HEK293 (cell line): ENCODE measurements at regions not wholly inside any gene's neighbourhood (a gene's known extent, or its start where the extent isn't known, plus 50 kb on each side); places are given as distances from the start of the nearest gene placed in this dataset.

Source experiments
- CTCF ChIA-PET: fragments of 350-600 bp; formaldehyde crosslinking; extraction: SDS; loops from one replicate; lab custom pipeline; 2021; ENCODE audit warnings: antibody characterized with exemption; lab: Yijun Ruan, JAX
- POLR2A ChIA-PET: fragments of 300-600 bp; formaldehyde crosslinking; extraction: SDS; loops from one replicate; lab custom pipeline; 2020; ENCODE audit warnings: antibody characterized with exemption, inconsistent platforms; lab: Yijun Ruan, JAX
- H3K27ac ChIP-seq: fragments of 200-500 bp; sonication (Bioruptor generic); 2 replicates; pipeline ENCODE4 v1.5.1; 2014; ENCODE audit warnings: low read depth, low read length, control low read depth, inconsistent platforms; ENCODE audit errors: extremely low read depth
- H3K36me3 ChIP-seq, 2 experiments: fragments of 200-500 bp in 1 of 2; sonication (Bioruptor generic) in 1 of 2; 1 replicate in 1 of 2; 2 replicates in 1 of 2; pipeline ENCODE4 v1.5.1; 2014 to 2017; ENCODE audit warnings: inconsistent platforms in 2 of 2, low read length in 2 of 2; ENCODE audit not compliant: control insufficient read depth in 2 of 2, insufficient read depth in 1 of 2
- H3K4me1 ChIP-seq: fragments of 200-500 bp; sonication (Bioruptor generic); 2 replicates; pipeline ENCODE4 v1.5.1; 2014; ENCODE audit warnings: mild to moderate bottlenecking, low read length, inconsistent platforms; ENCODE audit not compliant: control insufficient read depth, insufficient read depth
- H3K4me3 ChIP-seq: 2 replicates; pipeline ENCODE4 v1.5.1; 2011; ENCODE audit warnings: low read depth, mild to moderate bottlenecking, control low read depth, low read length, moderate library complexity
- H3K9me3 ChIP-seq: fragments of 200-500 bp; sonication (Bioruptor generic); 2 replicates; pipeline ENCODE4 v1.5.1; 2014; ENCODE audit warnings: low read depth, low read length, inconsistent platforms; ENCODE audit not compliant: control insufficient read depth, insufficient read depth
- KLF10 ChIP-seq: fragments of 450-650 bp; IDR thresholded peaks from 2 replicates; pipeline ENCODE4 v1.5.1; 2018; ENCODE audit warnings: missing biosample characterization, mild to moderate bottlenecking, missing genetic modification characterization
- KLF8 ChIP-seq: fragments of 450-650 bp; formaldehyde crosslinking; IDR thresholded peaks from 2 replicates; pipeline ENCODE4 v1.5.1; 2016; ENCODE audit warnings: missing biosample characterization, missing genetic modification characterization
- RBAK ChIP-seq: fragments of 450-650 bp; formaldehyde crosslinking; IDR thresholded peaks from 2 replicates; pipeline ENCODE4 v1.5.1; 2016; ENCODE audit warnings: missing biosample characterization, missing genetic modification characterization
- SP7 ChIP-seq: fragments of 450-650 bp; formaldehyde crosslinking; IDR thresholded peaks from 2 replicates; pipeline ENCODE4 v1.5.1; 2016; ENCODE audit warnings: missing biosample characterization, missing genetic modification characterization
- YY2 ChIP-seq: fragments of 450-650 bp; formaldehyde crosslinking; IDR thresholded peaks from 2 replicates; pipeline ENCODE4 v1.5.1; 2016; ENCODE audit warnings: missing biosample characterization, missing genetic modification characterization
- ZFHX2 ChIP-seq: fragments of 450-650 bp; formaldehyde crosslinking; conservative IDR thresholded peaks from 2 replicates; pipeline ENCODE4 v1.5.1; 2016; ENCODE audit warnings: missing biosample characterization, missing genetic modification characterization
- ZFP41 ChIP-seq: fragments of 450-650 bp; formaldehyde crosslinking; IDR thresholded peaks from 2 replicates; pipeline ENCODE4 v1.5.1; 2016; ENCODE audit warnings: missing biosample characterization, missing genetic modification characterization, borderline replicate concordance
- ZNF19 ChIP-seq: fragments of 450-650 bp; formaldehyde crosslinking; IDR thresholded peaks from 2 replicates; pipeline ENCODE4; 2016; ENCODE audit warnings: missing biosample characterization, missing genetic modification characterization, low read depth
- ZNF202 ChIP-seq: fragments of 450-650 bp; formaldehyde crosslinking; IDR thresholded peaks from 2 replicates; pipeline ENCODE4 v1.5.1; 2016; ENCODE audit warnings: missing biosample characterization, missing genetic modification characterization, borderline replicate concordance
- ZNF37A ChIP-seq: fragments of 450-650 bp; IDR thresholded peaks from 2 replicates; pipeline ENCODE4 v1.5.1; 2018; ENCODE audit warnings: missing biosample characterization, missing genetic modification characterization
- ZNF501 ChIP-seq: fragments of 450-650 bp; formaldehyde crosslinking; IDR thresholded peaks from 2 replicates; pipeline ENCODE4 v1.5.1; 2016; ENCODE audit warnings: missing biosample characterization, missing genetic modification characterization
- ZNF549 ChIP-seq: fragments of 450-650 bp; IDR thresholded peaks from 2 replicates; pipeline ENCODE4 v1.5.1; 2018; ENCODE audit warnings: missing biosample characterization, missing genetic modification characterization, mild to moderate bottlenecking, inconsistent platforms, moderate library complexity
- ZNF555 ChIP-seq: fragments of 450-650 bp; formaldehyde crosslinking; conservative IDR thresholded peaks from 2 replicates; pipeline ENCODE4 v1.5.1; 2017; ENCODE audit warnings: missing biosample characterization, mild to moderate bottlenecking, missing genetic modification characterization, inconsistent platforms
- ZNF610 ChIP-seq: fragments of 450-650 bp; formaldehyde crosslinking; IDR thresholded peaks from 2 replicates; pipeline ENCODE4 v1.5.1; 2016; ENCODE audit warnings: missing biosample characterization, missing genetic modification characterization, borderline replicate concordance
- ZNF621 ChIP-seq: fragments of 450-650 bp; formaldehyde crosslinking; IDR thresholded peaks from 2 replicates; pipeline ENCODE4 v1.5.1; 2017; ENCODE audit warnings: missing biosample characterization, missing genetic modification characterization
- ZNF776 ChIP-seq: fragments of 450-650 bp; formaldehyde crosslinking; IDR thresholded peaks from 2 replicates; pipeline ENCODE4 v1.5.0; 2017; ENCODE audit warnings: missing biosample characterization, missing genetic modification characterization, borderline replicate concordance
- ZNF785 ChIP-seq: fragments of 450-650 bp; formaldehyde crosslinking; IDR thresholded peaks from 2 replicates; pipeline ENCODE4 v1.5.1; 2016; ENCODE audit warnings: missing biosample characterization, missing genetic modification characterization
- ZNF791 ChIP-seq: fragments of 450-650 bp; formaldehyde crosslinking; IDR thresholded peaks from 2 replicates; pipeline ENCODE4 v1.5.1; 2016; ENCODE audit warnings: missing biosample characterization, missing genetic modification characterization
- ZXDB ChIP-seq: fragments of 450-650 bp; formaldehyde crosslinking; IDR thresholded peaks from 2 replicates; pipeline ENCODE4 v1.5.1; 2016; ENCODE audit warnings: missing biosample characterization, missing genetic modification characterization
- TF ChIP-seq, protein P1 (sequence below): fragments of 450-650 bp; formaldehyde crosslinking; IDR thresholded peaks from 2 replicates; pipeline ENCODE4 v1.5.1; 2016; ENCODE audit warnings: missing biosample characterization, missing genetic modification characterization
- TF ChIP-seq, protein P2 (sequence below): fragments of 450-650 bp; formaldehyde crosslinking; IDR thresholded peaks from 2 replicates; pipeline ENCODE4 v1.5.1; 2016; ENCODE audit warnings: missing biosample characterization, missing genetic modification characterization
- TF ChIP-seq, protein P3 (sequence below): fragments of 450-650 bp; formaldehyde crosslinking; IDR thresholded peaks from 2 replicates; pipeline ENCODE4 v1.5.0; 2017; ENCODE audit warnings: missing biosample characterization, missing genetic modification characterization, borderline replicate concordance
- TF ChIP-seq, protein P4 (sequence below): fragments of 450-650 bp; formaldehyde crosslinking; IDR thresholded peaks from 2 replicates; pipeline ENCODE4 v1.5.1; 2017; ENCODE audit warnings: missing biosample characterization, missing genetic modification characterization
- TF ChIP-seq, protein P5 (sequence below): fragments of 450-650 bp; formaldehyde crosslinking; IDR thresholded peaks from 2 replicates; pipeline ENCODE4 v1.5.1; 2016; ENCODE audit warnings: missing biosample characterization, missing genetic modification characterization
- TF ChIP-seq, protein P6 (sequence below): fragments of 450-650 bp; IDR thresholded peaks from 2 replicates; pipeline ENCODE4 v1.5.1; 2018; ENCODE audit warnings: missing biosample characterization, missing genetic modification characterization

DNA sequence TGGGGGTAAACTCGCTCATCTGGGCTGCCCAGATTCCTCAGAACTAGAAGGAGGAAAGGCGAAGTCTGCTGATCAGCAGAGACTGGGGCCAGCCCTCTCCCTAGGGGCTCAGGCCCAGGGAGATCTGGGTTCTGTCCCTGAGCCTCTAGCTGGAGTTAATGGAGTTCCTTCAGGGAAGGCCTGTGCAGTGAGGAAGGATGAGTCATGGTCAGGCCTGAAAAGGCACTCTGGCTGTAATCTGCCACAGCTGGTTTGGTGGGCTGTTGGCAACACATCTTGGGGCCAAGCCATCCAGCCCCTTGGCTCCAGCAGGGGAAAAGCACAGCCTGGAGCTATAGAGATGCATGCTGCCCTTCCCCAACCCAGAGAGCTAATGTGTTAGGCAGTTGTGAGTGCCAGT is 459.6 kb downstream of the PRELID2 start:
- ChIA-PET CTCF (no interaction called here), POLR2A (no interaction called here)
- TF ChIP-seq ZNF37A (tag by site-specific recombination), result no peak
- TF ChIP-seq, protein P1, sequence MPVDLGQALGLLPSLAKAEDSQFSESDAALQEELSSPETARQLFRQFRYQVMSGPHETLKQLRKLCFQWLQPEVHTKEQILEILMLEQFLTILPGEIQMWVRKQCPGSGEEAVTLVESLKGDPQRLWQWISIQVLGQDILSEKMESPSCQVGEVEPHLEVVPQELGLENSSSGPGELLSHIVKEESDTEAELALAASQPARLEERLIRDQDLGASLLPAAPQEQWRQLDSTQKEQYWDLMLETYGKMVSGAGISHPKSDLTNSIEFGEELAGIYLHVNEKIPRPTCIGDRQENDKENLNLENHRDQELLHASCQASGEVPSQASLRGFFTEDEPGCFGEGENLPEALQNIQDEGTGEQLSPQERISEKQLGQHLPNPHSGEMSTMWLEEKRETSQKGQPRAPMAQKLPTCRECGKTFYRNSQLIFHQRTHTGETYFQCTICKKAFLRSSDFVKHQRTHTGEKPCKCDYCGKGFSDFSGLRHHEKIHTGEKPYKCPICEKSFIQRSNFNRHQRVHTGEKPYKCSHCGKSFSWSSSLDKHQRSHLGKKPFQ, result no peak
- TF ChIP-seq, protein P2, sequence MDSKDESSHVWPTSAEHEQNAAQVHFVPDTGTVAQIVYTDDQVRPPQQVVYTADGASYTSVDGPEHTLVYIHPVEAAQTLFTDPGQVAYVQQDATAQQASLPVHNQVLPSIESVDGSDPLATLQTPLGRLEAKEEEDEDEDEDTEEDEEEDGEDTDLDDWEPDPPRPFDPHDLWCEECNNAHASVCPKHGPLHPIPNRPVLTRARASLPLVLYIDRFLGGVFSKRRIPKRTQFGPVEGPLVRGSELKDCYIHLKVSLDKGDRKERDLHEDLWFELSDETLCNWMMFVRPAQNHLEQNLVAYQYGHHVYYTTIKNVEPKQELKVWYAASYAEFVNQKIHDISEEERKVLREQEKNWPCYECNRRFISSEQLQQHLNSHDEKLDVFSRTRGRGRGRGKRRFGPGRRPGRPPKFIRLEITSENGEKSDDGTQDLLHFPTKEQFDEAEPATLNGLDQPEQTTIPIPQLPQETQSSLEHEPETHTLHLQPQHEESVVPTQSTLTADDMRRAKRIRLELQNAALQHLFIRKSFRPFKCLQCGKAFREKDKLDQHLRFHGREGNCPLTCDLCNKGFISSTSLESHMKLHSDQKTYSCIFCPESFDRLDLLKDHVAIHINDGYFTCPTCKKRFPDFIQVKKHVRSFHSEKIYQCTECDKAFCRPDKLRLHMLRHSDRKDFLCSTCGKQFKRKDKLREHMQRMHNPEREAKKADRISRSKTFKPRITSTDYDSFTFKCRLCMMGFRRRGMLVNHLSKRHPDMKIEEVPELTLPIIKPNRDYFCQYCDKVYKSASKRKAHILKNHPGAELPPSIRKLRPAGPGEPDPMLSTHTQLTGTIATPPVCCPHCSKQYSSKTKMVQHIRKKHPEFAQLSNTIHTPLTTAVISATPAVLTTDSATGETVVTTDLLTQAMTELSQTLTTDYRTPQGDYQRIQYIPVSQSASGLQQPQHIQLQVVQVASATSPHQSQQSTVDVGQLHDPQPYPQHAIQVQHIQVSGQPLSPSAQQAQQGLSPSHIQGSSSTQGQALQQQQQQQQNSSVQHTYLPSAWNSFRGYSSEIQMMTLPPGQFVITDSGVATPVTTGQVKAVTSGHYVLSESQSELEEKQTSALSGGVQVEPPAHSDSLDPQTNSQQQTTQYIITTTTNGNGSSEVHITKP (tag by site-specific recombination), result no peak
- TF ChIP-seq ZNF776, result no peak
- TF ChIP-seq ZNF621 (tag by site-specific recombination), result no peak
- no peak for TF ChIP-seq ZNF791 (tag by site-specific recombination)
- Histone ChIP-seq H3K4me1 (no peaks in the 10 kb centered on the region), H3K9me3 (no peaks in the 10 kb centered on the region), H3K36me3 (no peaks in the 10 kb centered on the region), H3K27ac (no peak overlapping the region), H3K4me3 (no peak overlapping the region)

DNA sequence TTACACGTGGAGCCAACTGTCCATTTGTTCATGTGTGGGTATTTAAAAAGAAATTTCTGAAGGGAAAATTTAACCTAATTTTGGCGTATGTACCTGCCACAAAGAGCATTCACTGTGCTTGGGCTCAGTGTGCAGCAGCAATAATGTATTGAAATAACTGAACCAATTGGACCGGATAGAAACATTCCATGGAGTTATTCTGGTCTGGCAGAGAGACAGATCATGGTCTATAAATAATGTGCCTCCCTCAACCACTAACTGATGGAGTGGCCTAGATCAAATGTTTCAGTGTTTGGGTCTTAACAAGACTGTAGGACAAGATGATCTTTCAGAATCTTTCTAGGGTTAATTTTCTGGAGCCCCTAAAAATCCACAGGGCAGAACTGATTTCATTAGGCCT is 469.7 kb downstream of the PRELID2 start:
- Histone ChIP-seq H3K4me3 (no peak overlapping the region), H3K36me3 (no peaks in the 10 kb centered on the region), H3K4me1 (no peaks in the 10 kb centered on the region), H3K9me3 (no peaks in the 10 kb centered on the region), H3K27ac (no peak overlapping the region)
- CTCF ChIA-PET, result no interaction called here
- TF ChIP-seq ZNF610 (tag by site-specific recombination), result no peak
- TF ChIP-seq ZNF785, result no peak
- TF ChIP-seq KLF8 (tag by site-specific recombination), result no peak
- TF ChIP-seq ZFHX2, result no peak
- no peak for TF ChIP-seq ZNF501 (tag by site-specific recombination)
- no peak for TF ChIP-seq ZFP41 (tag by site-specific recombination)
- TF ChIP-seq, protein P3, sequence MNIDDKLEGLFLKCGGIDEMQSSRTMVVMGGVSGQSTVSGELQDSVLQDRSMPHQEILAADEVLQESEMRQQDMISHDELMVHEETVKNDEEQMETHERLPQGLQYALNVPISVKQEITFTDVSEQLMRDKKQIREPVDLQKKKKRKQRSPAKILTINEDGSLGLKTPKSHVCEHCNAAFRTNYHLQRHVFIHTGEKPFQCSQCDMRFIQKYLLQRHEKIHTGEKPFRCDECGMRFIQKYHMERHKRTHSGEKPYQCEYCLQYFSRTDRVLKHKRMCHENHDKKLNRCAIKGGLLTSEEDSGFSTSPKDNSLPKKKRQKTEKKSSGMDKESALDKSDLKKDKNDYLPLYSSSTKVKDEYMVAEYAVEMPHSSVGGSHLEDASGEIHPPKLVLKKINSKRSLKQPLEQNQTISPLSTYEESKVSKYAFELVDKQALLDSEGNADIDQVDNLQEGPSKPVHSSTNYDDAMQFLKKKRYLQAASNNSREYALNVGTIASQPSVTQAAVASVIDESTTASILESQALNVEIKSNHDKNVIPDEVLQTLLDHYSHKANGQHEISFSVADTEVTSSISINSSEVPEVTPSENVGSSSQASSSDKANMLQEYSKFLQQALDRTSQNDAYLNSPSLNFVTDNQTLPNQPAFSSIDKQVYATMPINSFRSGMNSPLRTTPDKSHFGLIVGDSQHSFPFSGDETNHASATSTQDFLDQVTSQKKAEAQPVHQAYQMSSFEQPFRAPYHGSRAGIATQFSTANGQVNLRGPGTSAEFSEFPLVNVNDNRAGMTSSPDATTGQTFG (tag by site-specific recombination), result no peak
- no peak for TF ChIP-seq KLF10
- TF ChIP-seq ZNF549 (tag by site-specific recombination), result no peak
- TF ChIP-seq YY2 (tag by site-specific recombination), result no peak
- TF ChIP-seq, protein P4, sequence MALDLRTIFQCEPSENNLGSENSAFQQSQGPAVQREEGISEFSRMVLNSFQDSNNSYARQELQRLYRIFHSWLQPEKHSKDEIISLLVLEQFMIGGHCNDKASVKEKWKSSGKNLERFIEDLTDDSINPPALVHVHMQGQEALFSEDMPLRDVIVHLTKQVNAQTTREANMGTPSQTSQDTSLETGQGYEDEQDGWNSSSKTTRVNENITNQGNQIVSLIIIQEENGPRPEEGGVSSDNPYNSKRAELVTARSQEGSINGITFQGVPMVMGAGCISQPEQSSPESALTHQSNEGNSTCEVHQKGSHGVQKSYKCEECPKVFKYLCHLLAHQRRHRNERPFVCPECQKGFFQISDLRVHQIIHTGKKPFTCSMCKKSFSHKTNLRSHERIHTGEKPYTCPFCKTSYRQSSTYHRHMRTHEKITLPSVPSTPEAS, result no peak
- no peak for TF ChIP-seq ZNF19 (tag by site-specific recombination)
- no peak for TF ChIP-seq ZNF555 (tag by site-specific recombination)
- no peak for TF ChIP-seq ZNF202 (tag by site-specific recombination)
- TF ChIP-seq, protein P5, sequence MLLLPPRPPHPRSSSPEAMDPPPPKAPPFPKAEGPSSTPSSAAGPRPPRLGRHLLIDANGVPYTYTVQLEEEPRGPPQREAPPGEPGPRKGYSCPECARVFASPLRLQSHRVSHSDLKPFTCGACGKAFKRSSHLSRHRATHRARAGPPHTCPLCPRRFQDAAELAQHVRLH, result no peak
- TF ChIP-seq SP7 (tag by site-specific recombination), result no peak
- TF ChIP-seq, protein P6, sequence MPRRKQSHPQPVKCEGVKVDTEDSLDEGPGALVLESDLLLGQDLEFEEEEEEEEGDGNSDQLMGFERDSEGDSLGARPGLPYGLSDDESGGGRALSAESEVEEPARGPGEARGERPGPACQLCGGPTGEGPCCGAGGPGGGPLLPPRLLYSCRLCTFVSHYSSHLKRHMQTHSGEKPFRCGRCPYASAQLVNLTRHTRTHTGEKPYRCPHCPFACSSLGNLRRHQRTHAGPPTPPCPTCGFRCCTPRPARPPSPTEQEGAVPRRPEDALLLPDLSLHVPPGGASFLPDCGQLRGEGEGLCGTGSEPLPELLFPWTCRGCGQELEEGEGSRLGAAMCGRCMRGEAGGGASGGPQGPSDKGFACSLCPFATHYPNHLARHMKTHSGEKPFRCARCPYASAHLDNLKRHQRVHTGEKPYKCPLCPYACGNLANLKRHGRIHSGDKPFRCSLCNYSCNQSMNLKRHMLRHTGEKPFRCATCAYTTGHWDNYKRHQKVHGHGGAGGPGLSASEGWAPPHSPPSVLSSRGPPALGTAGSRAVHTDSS (tag by site-specific recombination), result no peak
- no peak for TF ChIP-seq RBAK (tag by site-specific recombination)
- no peak for TF ChIP-seq ZXDB (tag by site-specific recombination)
- POLR2A ChIA-PET, result no interaction called here
